CD4-positive, alpha-beta T cell treated with Interleukin-15 for 4 hours (primary cell): ENCODE measurements at regions not wholly inside any gene's neighbourhood (a gene's known extent, or its start where the extent isn't known, plus 50 kb on each side); places are given as distances from the start of the nearest gene placed in this dataset.

Experiments used
- DNase-seq: peaks from one replicate; pipeline ENCODE4 v3.0.0-alpha.2; 2020; ENCODE audit warnings: low spot score

GRCh38 chr6:140320081-140321080, 945.9 kb upstream of the CITED2 start:
- DNase-seq: no peak

GRCh38 chr6:140319209-140319608, 944.8 kb upstream of the CITED2 start:
- DNase-seq: no peak

DNA sequence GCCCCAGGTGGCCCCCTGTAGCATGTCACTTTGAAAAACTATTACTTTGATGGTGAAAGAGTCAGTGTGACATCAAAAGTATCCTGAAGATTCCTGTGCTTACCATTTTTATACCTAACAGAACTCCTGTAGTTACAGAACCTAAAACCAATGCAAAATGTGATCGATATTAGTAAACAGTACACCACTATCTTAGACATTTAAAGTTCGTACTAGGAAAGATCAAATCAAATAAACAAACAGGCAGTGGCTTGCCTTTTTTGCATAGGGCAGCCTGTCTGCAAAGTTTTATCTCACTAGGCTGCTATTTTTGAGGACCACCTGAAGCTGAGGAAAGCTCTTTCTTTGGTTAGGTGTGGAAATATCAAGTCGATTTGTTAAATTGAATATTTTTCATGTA, 944.0 kb upstream of the CITED2 start:
- DNase-seq: no peak

DNA sequence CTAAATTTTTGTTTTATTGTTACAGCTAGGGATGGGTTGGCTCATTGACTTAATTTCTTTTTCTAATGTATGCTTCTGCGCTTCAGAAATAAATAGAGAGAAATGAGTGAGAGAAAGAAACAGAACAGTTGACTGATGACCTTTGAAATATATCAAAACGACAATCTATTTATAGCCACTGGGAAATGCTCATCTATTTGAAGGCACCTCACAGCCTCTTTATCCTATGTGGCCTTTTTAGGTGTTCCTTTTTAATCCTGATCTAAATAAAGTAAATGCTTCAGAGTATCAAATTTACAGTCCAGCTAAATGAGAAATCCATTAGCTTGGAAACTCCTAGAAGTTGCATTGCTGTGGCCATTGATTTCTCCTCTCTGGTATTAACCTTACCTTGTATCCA, 943.5 kb upstream of the CITED2 start:
- no peak for DNase-seq

DNA sequence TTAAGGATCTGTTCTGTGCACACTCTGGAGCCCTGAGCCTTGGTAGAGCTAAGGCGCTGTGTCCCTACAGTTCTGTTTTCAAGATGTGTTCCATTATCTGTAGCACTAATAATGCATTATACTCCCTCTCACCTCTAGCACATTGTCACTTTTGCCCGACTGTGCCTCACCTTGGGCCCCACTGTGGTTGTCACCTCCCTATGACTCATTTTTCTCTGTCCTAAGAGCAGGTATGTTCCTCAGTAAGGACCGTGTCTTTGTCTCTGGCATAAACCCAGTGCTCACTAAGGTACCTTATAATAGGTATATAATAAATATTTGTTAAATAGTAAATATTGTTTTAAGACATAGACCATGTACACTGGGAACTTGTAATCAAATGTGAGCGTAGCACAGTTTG, 942.5 kb upstream of the CITED2 start:
- no peak for DNase-seq

- no peak for DNase-seq
Measured at GRCh38 chr6:140314682-140315081, 940.2 kb upstream of the CITED2 start.

GRCh38 chr6:140311146-140311545, 936.7 kb upstream of the CITED2 start:
- no peak for DNase-seq

GRCh38 chr6:140303218-140303949, 928.9 kb upstream of the CITED2 start:
- DNase-seq: no peak

DNA sequence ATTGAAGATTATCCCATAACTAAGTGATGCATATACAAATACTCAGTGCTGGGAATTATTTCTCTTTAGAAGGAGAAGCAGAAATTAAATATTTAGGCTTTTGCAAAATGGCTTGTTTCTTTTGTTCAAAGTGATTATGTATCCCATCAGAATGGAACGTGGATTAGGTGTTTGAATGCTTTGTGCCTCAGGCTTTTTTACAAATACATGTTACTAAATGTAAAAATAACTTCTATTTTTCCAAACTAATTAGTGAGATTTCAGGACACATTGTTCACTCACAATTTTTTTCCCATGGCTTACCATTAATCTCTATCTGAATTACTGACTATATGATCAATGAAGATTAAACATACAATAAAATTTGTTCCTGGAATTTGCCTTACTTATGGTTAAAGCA, 925.9 kb upstream of the CITED2 start:
- DNase-seq: no peak

DNA sequence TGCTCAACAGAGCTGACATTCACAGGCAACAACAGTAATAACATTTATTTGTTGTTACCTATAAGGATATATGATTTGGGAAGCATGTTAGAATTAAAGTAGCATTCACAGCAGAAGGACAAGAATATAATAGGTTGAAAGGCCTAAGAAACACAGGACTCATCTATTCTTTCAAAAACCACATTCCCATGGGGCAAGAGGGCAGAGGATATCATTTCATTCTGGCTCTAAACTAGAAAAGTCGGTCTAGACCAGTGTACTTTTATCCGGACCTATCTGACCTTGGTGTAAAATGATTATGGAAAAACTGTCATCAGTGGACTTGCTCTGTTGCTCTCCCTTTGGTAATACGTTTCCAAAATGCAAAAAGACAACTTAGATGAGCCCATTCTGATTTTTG, 914.7 kb upstream of the CITED2 start:
- DNase-seq: no peak

- no peak for DNase-seq
Measured at GRCh38 chr6:140285998-140286690, 911.7 kb upstream of the CITED2 start.

DNA sequence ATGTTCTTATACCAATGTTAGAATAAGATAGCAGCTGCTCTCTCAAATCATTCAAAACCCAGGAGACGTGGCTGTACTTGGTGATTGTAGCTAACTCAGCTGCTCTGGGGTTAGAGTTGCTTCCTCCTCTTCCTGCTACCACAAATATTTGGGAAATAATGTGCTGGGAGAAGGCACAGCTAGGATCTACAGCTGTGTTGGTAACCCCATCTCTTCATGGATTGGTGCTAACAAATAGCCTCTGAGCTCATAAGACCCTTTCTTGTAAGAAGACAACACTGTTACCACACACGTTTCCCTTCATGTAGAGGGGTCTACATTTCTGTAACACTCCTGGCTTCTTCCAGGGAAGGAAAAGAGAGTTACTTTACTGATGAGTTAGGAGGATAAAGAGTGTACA, 911.0 kb upstream of the CITED2 start:
- no peak for DNase-seq

DNA sequence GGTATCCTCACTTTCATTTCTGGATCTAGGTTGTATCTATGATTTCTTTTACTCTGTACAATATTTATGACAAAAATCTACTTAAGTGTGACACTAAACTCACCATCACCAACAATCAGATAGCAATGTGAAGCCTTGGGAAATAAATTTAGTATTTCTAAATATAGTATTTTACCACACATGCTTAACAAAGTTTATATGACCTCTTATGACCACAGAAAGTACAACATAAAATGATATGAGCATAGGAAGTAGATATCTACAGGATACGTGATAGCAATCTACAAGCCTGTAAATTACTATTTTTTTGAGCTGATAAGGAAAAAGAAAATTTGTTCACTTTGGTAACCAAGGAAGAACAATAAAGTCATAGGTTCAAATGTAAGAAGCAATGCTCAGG, 910.4 kb upstream of the CITED2 start:
- DNase-seq: no peak

GRCh38 chr6:140283197-140283596, 908.7 kb upstream of the CITED2 start:
- DNase-seq: no peak

- DNase-seq: no peak
Measured at GRCh38 chr6:140281767-140282166, 907.3 kb upstream of the CITED2 start.

- no peak for DNase-seq
Measured at GRCh38 chr6:140281236-140281635, 906.8 kb upstream of the CITED2 start.

DNA sequence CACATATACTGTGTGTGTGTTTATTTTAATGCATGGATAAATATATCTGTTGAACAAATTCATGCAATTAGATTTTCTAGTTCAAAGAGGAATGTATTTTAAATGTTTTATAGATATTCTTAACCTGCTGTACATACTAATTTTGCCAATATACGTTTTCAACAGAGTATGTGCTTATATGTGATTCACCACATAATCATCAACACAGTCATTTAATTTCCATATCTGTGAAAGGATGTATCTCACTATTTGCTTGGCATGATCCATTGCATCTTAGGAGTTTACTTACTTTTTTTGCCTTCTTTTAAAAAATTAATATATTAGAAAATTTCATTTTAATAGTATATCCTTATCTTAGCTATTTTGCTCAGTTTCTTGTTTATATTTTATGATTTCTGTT, 902.3 kb upstream of the CITED2 start:
- DNase-seq: no peak

DNA sequence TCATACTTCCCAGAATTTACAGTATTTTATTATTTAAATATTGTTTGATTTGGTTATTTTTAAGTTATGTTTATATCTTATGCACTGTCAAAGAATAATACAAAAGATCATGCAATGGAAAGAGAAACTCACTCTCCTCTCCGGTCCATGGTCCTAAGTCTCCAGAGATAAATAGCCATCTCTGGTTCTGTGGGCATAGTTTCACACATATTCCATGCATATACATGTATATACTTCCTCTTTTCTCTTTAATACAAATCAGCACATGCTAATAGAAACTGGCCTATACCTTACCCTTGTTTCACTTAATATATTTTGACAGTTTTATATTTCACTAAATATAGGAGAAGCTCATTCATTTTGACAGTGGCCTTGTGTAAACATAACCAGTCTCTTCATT, 901.7 kb upstream of the CITED2 start:
- DNase-seq: no peak

DNA sequence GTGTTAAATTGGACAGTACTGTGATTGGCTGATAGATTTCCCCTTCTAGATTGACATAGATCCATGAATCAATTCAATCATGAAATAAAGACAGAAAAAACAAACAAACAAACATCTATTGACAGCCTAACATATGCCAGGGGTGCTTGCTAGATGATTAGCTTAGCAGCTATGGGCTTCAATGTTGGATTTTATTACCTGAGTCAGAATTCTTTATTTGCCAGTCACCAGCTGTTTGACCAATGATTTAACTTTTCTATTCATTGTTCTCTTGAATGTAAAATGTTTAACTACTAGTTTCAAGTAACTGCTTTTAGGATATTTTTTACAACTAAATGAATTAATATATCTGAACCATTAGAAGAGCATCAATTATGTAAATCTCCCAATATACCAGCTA, 901.3 kb upstream of the CITED2 start:
- DNase-seq: no peak

GRCh38 chr6:140274548-140274947, 900.1 kb upstream of the CITED2 start:
- DNase-seq: no peak

GRCh38 chr6:140271759-140272377, 897.4 kb upstream of the CITED2 start:
- DNase-seq: no peak

GRCh38 chr6:140269591-140270165, 895.2 kb upstream of the CITED2 start:
- DNase-seq: no peak
